ENCODE measurements at regions not wholly inside any gene's neighbourhood (a gene's known extent, or its start where the extent isn't known, plus 50 kb on each side); places are given as distances from the start of the nearest gene placed in this dataset.

- Histone ChIP-seq H3K4me3 (ENCODE audit: low read depth, low read length) (no peak overlapping the region), H3K4me1 (ENCODE audit: control insufficient read depth, insufficient read depth, low read length, unreplicated experiment) (no peaks in the 10 kb centered on the region), H3K36me3 (ENCODE audit: insufficient read depth, low read length) (no peaks in the 10 kb centered on the region), H3K79me2 (ENCODE audit: control insufficient read depth, insufficient read depth, low read length, unreplicated experiment) (no peaks in the 10 kb centered on the region), H3K27me3 (ENCODE audit: insufficient read depth, low read length) (no peaks in the 10 kb centered on the region), H2AFZ (ENCODE audit: low read length, unreplicated experiment) (no peak overlapping the region), H3K27ac (ENCODE audit: low read depth, low read length) (no peak overlapping the region)
These were observed 569.5 kb upstream of the LRRN3 start for GRCh38 chr7:110521357-110521911.

GRCh38 chr7:110522061-110522760 is 568.7 kb upstream of the LRRN3 start:
- no peaks in the 10 kb centered on the region for H3K4me1 ChIP-seq (ENCODE audit: control insufficient read depth, insufficient read depth, low read length, unreplicated experiment)
- no peaks in the 10 kb centered on the region for H3K36me3 ChIP-seq (ENCODE audit: insufficient read depth, low read length)
- no peak overlapping the region for H2AFZ ChIP-seq (ENCODE audit: low read length, unreplicated experiment)
- H3K27me3 ChIP-seq (ENCODE audit: insufficient read depth, low read length) = no peaks in the 10 kb centered on the region
- H3K4me3 ChIP-seq (ENCODE audit: low read depth, low read length) = no peak overlapping the region
- no peaks in the 10 kb centered on the region for H3K79me2 ChIP-seq (ENCODE audit: control insufficient read depth, insufficient read depth, low read length, unreplicated experiment)
- H3K27ac ChIP-seq (ENCODE audit: low read depth, low read length) = no peak overlapping the region

- Histone ChIP-seq H3K27ac (ENCODE audit: low read depth, low read length) (no peak overlapping the region), H3K27me3 (ENCODE audit: insufficient read depth, low read length) (no peaks in the 10 kb centered on the region), H3K4me3 (ENCODE audit: low read depth, low read length) (no peak overlapping the region), H2AFZ (ENCODE audit: low read length, unreplicated experiment) (no peak overlapping the region), H3K36me3 (ENCODE audit: insufficient read depth, low read length) (no peaks in the 10 kb centered on the region), H3K79me2 (ENCODE audit: control insufficient read depth, insufficient read depth, low read length, unreplicated experiment) (no peaks in the 10 kb centered on the region), H3K4me1 (ENCODE audit: control insufficient read depth, insufficient read depth, low read length, unreplicated experiment) (no peaks in the 10 kb centered on the region)
These were observed 568.1 kb upstream of the LRRN3 start for GRCh38 chr7:110522761-110523200.

GRCh38 chr7:110529175-110529574 is 561.8 kb upstream of the LRRN3 start:
- Histone ChIP-seq H3K79me2 (ENCODE audit: control insufficient read depth, insufficient read depth, low read length, unreplicated experiment) (no peaks in the 10 kb centered on the region), H3K27ac (ENCODE audit: low read depth, low read length) (no peak overlapping the region), H3K27me3 (ENCODE audit: insufficient read depth, low read length) (no peaks in the 10 kb centered on the region), H3K4me1 (ENCODE audit: control insufficient read depth, insufficient read depth, low read length, unreplicated experiment) (no peaks in the 10 kb centered on the region), H3K4me3 (ENCODE audit: low read depth, low read length) (no peak overlapping the region), H3K36me3 (ENCODE audit: insufficient read depth, low read length) (no peaks in the 10 kb centered on the region), H2AFZ (ENCODE audit: low read length, unreplicated experiment) (no peak overlapping the region)

- Histone ChIP-seq H3K4me1 (ENCODE audit: control insufficient read depth, insufficient read depth, low read length, unreplicated experiment) (no peaks in the 10 kb centered on the region), H3K36me3 (ENCODE audit: insufficient read depth, low read length) (no peaks in the 10 kb centered on the region), H3K27ac (ENCODE audit: low read depth, low read length) (no peak overlapping the region), H3K79me2 (ENCODE audit: control insufficient read depth, insufficient read depth, low read length, unreplicated experiment) (no peaks in the 10 kb centered on the region), H3K4me3 (ENCODE audit: low read depth, low read length) (no peak overlapping the region), H2AFZ (ENCODE audit: low read length, unreplicated experiment) (no peak overlapping the region), H3K27me3 (ENCODE audit: insufficient read depth, low read length) (no peaks in the 10 kb centered on the region)
These were observed 559.7 kb upstream of the LRRN3 start for GRCh38 chr7:110531186-110531585.

GRCh38 chr7:110534241-110534931 is 556.5 kb upstream of the LRRN3 start:
- Histone ChIP-seq H2AFZ (ENCODE audit: low read length, unreplicated experiment) (no peak overlapping the region), H3K36me3 (ENCODE audit: insufficient read depth, low read length) (no peaks in the 10 kb centered on the region), H3K27me3 (ENCODE audit: insufficient read depth, low read length) (no peaks in the 10 kb centered on the region), H3K79me2 (ENCODE audit: control insufficient read depth, insufficient read depth, low read length, unreplicated experiment) (no peaks in the 10 kb centered on the region), H3K4me1 (ENCODE audit: control insufficient read depth, insufficient read depth, low read length, unreplicated experiment) (no peaks in the 10 kb centered on the region), H3K27ac (ENCODE audit: low read depth, low read length) (no peak overlapping the region), H3K4me3 (ENCODE audit: low read depth, low read length) (no peak overlapping the region)

GRCh38 chr7:110539216-110539615 is 551.7 kb upstream of the LRRN3 start:
- no peak overlapping the region for H2AFZ ChIP-seq (ENCODE audit: low read length, unreplicated experiment)
- no peaks in the 10 kb centered on the region for H3K4me1 ChIP-seq (ENCODE audit: control insufficient read depth, insufficient read depth, low read length, unreplicated experiment)
- no peaks in the 10 kb centered on the region for H3K27me3 ChIP-seq (ENCODE audit: insufficient read depth, low read length)
- no peak overlapping the region for H3K4me3 ChIP-seq (ENCODE audit: low read depth, low read length)
- no peaks in the 10 kb centered on the region for H3K79me2 ChIP-seq (ENCODE audit: control insufficient read depth, insufficient read depth, low read length, unreplicated experiment)
- no peaks in the 10 kb centered on the region for H3K36me3 ChIP-seq (ENCODE audit: insufficient read depth, low read length)
- H3K27ac ChIP-seq (ENCODE audit: low read depth, low read length) = no peak overlapping the region

- no peaks in the 10 kb centered on the region for H3K36me3 ChIP-seq (ENCODE audit: insufficient read depth, low read length)
- H3K79me2 ChIP-seq (ENCODE audit: control insufficient read depth, insufficient read depth, low read length, unreplicated experiment) = no peaks in the 10 kb centered on the region
- no peaks in the 10 kb centered on the region for H3K27me3 ChIP-seq (ENCODE audit: insufficient read depth, low read length)
- H3K4me3 ChIP-seq (ENCODE audit: low read depth, low read length) = no peak overlapping the region
- no peaks in the 10 kb centered on the region for H3K4me1 ChIP-seq (ENCODE audit: control insufficient read depth, insufficient read depth, low read length, unreplicated experiment)
- H2AFZ ChIP-seq (ENCODE audit: low read length, unreplicated experiment) = no peak overlapping the region
- no peak overlapping the region for H3K27ac ChIP-seq (ENCODE audit: low read depth, low read length)
These were observed 549.0 kb upstream of the LRRN3 start for GRCh38 chr7:110541962-110542361.

- no peaks in the 10 kb centered on the region for H3K4me1 ChIP-seq (ENCODE audit: control insufficient read depth, insufficient read depth, low read length, unreplicated experiment)
- no peak overlapping the region for H2AFZ ChIP-seq (ENCODE audit: low read length, unreplicated experiment)
- H3K36me3 ChIP-seq (ENCODE audit: insufficient read depth, low read length) = no peaks in the 10 kb centered on the region
- H3K4me3 ChIP-seq (ENCODE audit: low read depth, low read length) = no peak overlapping the region
- H3K27me3 ChIP-seq (ENCODE audit: insufficient read depth, low read length) = no peaks in the 10 kb centered on the region
- no peak overlapping the region for H3K27ac ChIP-seq (ENCODE audit: low read depth, low read length)
- no peaks in the 10 kb centered on the region for H3K79me2 ChIP-seq (ENCODE audit: control insufficient read depth, insufficient read depth, low read length, unreplicated experiment)
These were observed 546.7 kb upstream of the LRRN3 start for GRCh38 chr7:110544194-110544593.

- Histone ChIP-seq H3K27ac (ENCODE audit: low read depth, low read length) (no peak overlapping the region), H2AFZ (ENCODE audit: low read length, unreplicated experiment) (no peak overlapping the region), H3K4me1 (ENCODE audit: control insufficient read depth, insufficient read depth, low read length, unreplicated experiment) (no peaks in the 10 kb centered on the region), H3K4me3 (ENCODE audit: low read depth, low read length) (no peak overlapping the region), H3K36me3 (ENCODE audit: insufficient read depth, low read length) (no peaks in the 10 kb centered on the region), H3K79me2 (ENCODE audit: control insufficient read depth, insufficient read depth, low read length, unreplicated experiment) (no peaks in the 10 kb centered on the region), H3K27me3 (ENCODE audit: insufficient read depth, low read length) (no peaks in the 10 kb centered on the region)
These were observed 542.6 kb upstream of the LRRN3 start for GRCh38 chr7:110548372-110548771.

GRCh38 chr7:110557136-110557535 is 533.8 kb upstream of the LRRN3 start:
- Histone ChIP-seq H2AFZ (ENCODE audit: low read length, unreplicated experiment) (no peak overlapping the region), H3K79me2 (ENCODE audit: control insufficient read depth, insufficient read depth, low read length, unreplicated experiment) (no peaks in the 10 kb centered on the region), H3K4me1 (ENCODE audit: control insufficient read depth, insufficient read depth, low read length, unreplicated experiment) (no peaks in the 10 kb centered on the region), H3K27ac (ENCODE audit: low read depth, low read length) (no peak overlapping the region), H3K27me3 (ENCODE audit: insufficient read depth, low read length) (no peaks in the 10 kb centered on the region), H3K4me3 (ENCODE audit: low read depth, low read length) (no peak overlapping the region), H3K36me3 (ENCODE audit: insufficient read depth, low read length) (no peaks in the 10 kb centered on the region)

All from ACC112 (cell line).